DND-41 (cell line): ENCODE measurements at regions not wholly inside any gene's neighbourhood (a gene's known extent, or its start where the extent isn't known, plus 50 kb on each side); places are given as distances from the start of the nearest gene placed in this dataset.

Experiments used
- CTCF ChIP-seq: IDR thresholded peaks from 2 replicates; pipeline ENCODE4 v1.5.1; 2012; ENCODE audit warnings: borderline replicate concordance, low read length, moderate library complexity, mild to moderate bottlenecking; ENCODE audit not compliant: poor library complexity, severe bottlenecking; ENCODE audit errors: extremely low read depth
- EZH2 ChIP-seq: IDR thresholded peaks from 3 replicates; pipeline ENCODE4 v1.6.1; 2012; ENCODE audit warnings: borderline replicate concordance, low read depth, mild to moderate bottlenecking, moderate library complexity, low read length, inconsistent platforms; ENCODE audit not compliant: severe bottlenecking

- TF ChIP-seq CTCF = no peak
- no peak for TF ChIP-seq EZH2
Observed at GRCh38 chr18:8484951-8485350, 124.3 kb upstream of the RAB12 start.
